ENCODE measurements at regions not wholly inside any gene's neighbourhood (a gene's known extent, or its start where the extent isn't known, plus 50 kb on each side); places are given as distances from the start of the nearest gene placed in this dataset.

DNA sequence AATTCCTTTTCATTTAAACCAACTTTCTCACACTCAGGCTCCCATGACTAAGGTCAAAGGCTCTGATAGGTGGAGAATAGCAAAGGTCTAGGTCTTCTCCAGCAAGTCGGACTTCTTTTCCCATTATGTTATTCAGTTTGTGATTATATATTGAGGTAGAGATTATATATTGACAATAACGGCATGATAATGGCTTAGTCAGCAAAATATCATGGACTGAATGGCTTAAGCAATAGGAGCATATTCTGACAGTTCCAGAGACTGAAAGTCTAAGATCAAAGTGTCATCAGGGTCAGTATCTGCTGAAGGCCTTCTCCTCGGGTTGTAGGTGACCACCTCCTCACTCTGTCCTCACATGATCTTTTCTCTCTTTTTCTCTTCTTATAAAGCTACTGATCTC lies 1251.4 kb downstream of the ROBO1 start:
- TF ChIP-seq, protein P1, sequence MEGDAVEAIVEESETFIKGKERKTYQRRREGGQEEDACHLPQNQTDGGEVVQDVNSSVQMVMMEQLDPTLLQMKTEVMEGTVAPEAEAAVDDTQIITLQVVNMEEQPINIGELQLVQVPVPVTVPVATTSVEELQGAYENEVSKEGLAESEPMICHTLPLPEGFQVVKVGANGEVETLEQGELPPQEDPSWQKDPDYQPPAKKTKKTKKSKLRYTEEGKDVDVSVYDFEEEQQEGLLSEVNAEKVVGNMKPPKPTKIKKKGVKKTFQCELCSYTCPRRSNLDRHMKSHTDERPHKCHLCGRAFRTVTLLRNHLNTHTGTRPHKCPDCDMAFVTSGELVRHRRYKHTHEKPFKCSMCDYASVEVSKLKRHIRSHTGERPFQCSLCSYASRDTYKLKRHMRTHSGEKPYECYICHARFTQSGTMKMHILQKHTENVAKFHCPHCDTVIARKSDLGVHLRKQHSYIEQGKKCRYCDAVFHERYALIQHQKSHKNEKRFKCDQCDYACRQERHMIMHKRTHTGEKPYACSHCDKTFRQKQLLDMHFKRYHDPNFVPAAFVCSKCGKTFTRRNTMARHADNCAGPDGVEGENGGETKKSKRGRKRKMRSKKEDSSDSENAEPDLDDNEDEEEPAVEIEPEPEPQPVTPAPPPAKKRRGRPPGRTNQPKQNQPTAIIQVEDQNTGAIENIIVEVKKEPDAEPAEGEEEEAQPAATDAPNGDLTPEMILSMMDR (conservative IDR thresholded peaks at IDR 0.05; ENCODE audit: low read depth, low read length) = no peak
- no peak overlapping the region for H3K4me3 ChIP-seq (ENCODE audit: low read depth, low read length)
- DNase-seq (ENCODE audit: low read depth) = no peak

DNA sequence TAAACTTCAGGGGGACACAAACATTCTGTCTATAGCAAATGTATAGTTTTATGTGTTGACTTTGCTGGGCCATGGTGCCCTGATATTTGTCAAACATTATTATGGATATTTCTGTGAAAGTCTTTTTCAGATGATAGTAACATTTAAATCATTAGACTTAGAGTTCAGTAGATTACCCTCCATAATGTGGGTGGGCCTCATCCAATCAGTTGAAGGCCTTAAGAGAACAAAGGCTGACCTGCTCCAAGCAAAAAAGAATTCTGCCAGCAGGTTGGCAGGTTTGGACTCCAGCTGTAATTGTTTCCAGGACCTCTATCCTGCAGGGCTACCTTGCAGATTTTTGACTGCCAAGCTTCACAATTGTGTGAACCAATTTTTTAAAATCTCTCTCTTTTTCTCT lies 1250.9 kb downstream of the ROBO1 start:
- no peak overlapping the region for H3K4me3 ChIP-seq (ENCODE audit: low read depth, low read length)
- TF ChIP-seq, protein P1 (conservative IDR thresholded peaks at IDR 0.05; ENCODE audit: low read depth, low read length) = no peak
- no peak for DNase-seq (ENCODE audit: low read depth)

DNA sequence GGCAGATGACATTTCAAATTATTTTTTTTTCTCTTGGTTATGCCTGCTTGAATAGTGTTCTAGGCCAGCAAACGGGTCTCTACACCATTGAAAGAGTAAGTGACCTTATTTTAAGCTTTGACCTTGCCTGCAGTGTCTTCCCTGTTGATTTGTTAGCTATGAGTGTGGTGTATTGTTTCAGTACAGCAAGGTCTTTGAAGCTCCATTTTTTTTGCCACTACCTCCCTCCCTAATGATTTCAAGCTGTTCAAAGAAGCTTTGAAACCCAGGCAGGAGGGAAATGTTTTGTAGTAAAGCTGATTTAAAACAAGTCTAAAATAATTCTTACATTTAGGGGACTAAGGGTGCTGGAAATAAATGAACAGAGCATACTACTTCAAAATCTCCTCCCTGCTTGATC lies 1249.8 kb downstream of the ROBO1 start:
- DNase-seq (ENCODE audit: low read depth) = no peak
- H3K4me3 ChIP-seq (ENCODE audit: low read depth, low read length) = no peak overlapping the region
- TF ChIP-seq, protein P1 (conservative IDR thresholded peaks at IDR 0.05; ENCODE audit: low read depth, low read length) = no peak

DNA sequence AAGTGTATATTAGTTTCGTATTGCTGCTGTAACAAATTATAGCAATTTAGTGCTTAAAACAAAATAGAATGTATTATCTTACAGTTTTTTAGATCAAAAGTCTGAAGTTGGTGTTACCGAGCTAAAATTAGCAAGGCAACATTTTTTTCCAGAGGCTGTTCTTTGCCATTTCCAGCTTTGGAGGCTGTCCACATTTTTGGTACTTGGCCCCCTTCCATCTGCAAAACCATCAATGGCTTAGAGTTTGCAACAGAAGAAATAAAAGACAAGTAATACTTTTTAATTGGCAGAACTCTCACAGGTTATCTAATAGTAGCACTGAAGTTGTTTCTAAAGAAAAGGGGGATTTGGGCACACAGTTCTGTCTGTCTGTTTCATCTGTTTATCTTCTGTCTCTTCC lies 1248.5 kb downstream of the ROBO1 start:
- DNase-seq (ENCODE audit: low read depth) = peak; percentile 54
- H3K4me3 ChIP-seq (ENCODE audit: low read depth, low read length) = no peak overlapping the region
- TF ChIP-seq, protein P1 (conservative IDR thresholded peaks at IDR 0.05; ENCODE audit: low read depth, low read length) = no peak

DNA sequence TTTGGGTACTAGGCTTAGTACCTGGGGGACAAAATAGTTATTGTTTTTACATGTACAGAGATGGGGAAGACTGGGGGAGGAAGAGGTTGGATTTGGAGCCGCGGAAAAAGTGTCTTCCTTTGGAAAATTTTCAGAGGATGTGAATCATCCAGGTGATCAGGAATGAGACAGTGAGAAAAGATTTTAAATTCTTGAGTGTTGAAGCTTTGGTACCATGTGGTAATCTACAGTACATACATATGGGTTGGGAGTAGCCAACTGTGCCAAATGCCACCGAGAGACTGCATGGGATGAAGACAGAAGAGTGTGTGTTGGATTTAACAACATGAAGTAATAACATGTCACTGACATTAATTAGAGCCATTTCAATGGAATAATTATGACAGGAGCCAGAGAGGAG lies 1238.2 kb downstream of the ROBO1 start:
- TF ChIP-seq, protein P1 (conservative IDR thresholded peaks at IDR 0.05; ENCODE audit: low read depth, low read length) = no peak
- no peak overlapping the region for H3K4me3 ChIP-seq (ENCODE audit: low read depth, low read length)
- no peak for DNase-seq (ENCODE audit: low read depth)

DNA sequence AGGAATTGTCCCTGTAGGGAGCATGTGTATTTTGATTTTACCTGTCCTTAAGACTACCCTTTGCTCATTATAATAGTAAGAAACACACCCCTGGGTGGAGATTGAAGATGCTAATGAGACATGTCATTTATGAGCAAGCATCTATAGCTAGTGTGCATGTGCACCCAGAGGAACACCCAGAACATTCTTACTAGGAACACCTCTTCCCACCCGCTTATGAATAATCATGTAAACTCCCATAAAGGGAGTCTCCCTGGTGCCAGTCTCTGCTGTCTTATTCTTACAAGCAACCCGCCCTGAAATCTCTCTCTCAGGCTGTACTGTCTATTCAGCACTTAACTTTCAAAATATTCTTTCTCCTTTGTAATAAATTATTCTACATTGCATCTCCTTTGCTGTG lies 1227.3 kb downstream of the ROBO1 start:
- no peak for DNase-seq (ENCODE audit: low read depth)
- TF ChIP-seq, protein P1 (conservative IDR thresholded peaks at IDR 0.05; ENCODE audit: low read depth, low read length) = no peak

DNA sequence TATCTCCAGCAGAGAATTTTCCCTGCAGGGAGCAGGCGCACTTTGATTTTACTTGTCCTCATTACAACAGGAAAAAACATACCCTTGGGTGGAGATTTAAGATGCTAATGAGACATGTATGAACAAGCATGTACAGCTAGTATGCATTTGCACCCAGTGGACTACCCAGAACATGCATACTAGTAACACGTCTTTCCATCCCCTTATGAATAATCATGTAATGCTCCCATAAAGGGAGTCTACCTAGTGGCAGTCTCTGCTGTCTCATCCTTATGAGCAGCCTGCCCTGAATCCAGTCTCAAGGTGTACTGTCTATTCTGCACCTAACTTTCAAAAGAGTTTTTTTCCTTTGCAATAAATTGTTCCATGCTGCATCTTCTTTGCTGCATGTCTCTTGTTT lies 1222.0 kb downstream of the ROBO1 start:
- no peak for DNase-seq (ENCODE audit: low read depth)
- H3K4me3 ChIP-seq (ENCODE audit: low read depth, low read length) = no peak overlapping the region
- TF ChIP-seq, protein P1 (conservative IDR thresholded peaks at IDR 0.05; ENCODE audit: low read depth, low read length) = no peak

More for the DNA sequence above, 1227.3 kb downstream of the ROBO1 start:
- H3K4me3 ChIP-seq (ENCODE audit: low read depth, low read length) = no peak overlapping the region

Measured in choroid plexus epithelial cell (primary cell).